GM21737 (cell line): ENCODE measurements at regions not wholly inside any gene's neighbourhood (a gene's known extent, or its start where the extent isn't known, plus 50 kb on each side); places are given as distances from the start of the nearest gene placed in this dataset.

Source experiments
- ATAC-seq: cut with Tn5 transposase; IDR thresholded peaks from one replicate; pipeline ENCODE4 v1.9.1; 2021; ENCODE audit warnings: mild to moderate bottlenecking, moderate library complexity; ENCODE audit not compliant: unreplicated experiment

DNA sequence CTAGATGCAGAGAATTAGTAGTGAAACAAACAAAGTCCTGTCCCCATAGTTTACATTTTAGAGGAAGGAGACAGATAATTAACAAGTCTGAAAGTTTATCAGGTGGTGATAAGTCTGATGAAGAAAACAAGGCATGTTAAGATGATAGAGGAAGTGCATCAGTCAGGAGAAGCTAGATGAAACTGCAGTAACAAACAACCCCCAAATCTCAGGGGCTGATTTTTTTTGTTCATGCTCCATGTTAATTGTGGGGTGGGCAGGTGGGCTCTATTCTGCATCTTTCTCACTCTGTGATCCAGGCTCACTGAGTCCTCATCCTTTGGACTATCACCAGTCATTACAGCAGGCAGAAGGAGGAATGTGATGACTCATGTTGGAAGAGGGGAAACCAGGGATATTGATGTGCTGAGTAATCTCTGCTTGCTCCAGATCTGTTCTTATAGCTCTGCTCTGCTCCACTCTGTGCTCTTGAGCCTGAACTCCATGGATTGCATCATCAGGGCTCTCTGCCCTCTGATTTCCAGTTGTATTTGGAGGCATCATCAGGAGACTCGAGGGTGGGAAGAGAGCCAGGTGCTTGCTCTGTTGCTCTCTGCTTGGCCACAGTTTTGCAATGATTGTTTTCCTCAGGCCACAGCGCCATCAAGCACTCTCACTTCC lies 166.9 kb downstream of the IER5 start:
- no peak for ATAC-seq

DNA sequence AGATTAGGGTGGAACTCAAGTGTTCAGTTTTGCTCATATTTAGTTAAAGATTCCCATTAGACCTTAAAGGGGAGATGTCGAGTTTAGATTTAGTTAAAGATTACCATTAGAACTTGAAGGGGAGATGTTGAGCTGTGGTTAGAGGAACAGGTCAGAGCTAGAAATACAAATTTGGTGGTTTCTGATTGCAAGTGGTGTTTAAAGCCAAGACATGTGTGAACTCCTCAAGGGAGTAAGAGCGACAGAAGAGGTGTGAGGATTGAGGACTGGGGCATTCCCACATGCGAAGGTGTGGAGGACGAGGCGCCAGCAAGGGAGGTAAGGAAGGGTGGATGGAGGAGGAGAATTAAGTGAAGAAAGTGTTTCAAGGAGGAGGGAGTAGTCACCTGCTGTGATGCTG lies 168.6 kb downstream of the IER5 start:
- peak; percentile 82 for ATAC-seq

DNA sequence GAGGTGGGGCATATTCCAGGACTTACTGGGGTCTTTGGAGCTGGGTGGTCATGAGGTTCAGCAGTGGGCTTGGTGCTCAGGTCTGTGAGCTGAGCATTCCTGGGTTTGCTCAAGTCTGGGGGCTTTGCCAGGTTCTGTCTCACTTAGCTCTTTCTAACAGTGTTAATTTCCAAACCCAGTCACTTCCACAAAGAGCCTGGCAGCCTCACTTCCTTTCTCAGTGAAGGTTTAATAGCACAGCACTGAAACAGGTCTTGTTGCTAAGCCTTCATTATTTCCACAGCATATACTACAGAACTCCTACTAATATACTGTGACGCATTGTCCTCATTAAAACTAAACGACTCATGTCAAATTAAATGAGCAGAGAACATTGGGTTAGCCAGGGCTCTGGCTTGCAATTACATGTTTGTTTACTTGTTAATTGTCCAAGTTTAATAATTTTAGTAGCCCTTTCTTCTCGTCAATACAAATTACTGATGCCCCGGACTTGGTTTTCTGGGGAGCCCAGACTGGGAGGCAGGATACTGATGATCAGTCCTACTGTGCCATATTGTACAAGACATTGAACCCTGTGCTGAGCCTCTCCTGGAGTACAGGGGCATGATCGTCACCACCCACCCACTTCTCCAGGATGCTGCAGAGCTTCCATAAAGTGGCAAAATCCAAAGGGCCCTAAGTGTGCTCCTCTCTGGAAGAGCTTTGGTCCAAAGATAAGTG lies 170.7 kb downstream of the IER5 start:
- ATAC-seq = no peak

DNA sequence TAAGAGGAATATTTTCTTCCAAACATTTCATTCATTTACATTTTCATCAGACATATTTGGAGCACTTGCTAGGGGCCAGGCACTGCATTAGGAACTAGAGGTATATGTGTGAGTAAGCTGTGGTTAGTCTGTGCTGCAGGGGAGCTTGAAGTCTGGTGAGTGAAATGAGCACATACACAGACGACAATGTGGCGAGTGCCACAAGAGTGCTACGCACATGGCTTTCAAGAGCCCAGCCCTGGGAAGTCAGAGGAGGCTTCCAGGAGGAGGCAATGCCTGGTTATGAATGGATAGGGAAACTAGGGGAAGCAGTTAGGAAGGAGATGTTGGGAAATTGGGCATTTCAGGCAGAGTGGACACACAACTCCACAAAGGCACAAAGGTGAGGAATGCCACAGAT lies 171.8 kb downstream of the IER5 start:
- no peak for ATAC-seq

DNA sequence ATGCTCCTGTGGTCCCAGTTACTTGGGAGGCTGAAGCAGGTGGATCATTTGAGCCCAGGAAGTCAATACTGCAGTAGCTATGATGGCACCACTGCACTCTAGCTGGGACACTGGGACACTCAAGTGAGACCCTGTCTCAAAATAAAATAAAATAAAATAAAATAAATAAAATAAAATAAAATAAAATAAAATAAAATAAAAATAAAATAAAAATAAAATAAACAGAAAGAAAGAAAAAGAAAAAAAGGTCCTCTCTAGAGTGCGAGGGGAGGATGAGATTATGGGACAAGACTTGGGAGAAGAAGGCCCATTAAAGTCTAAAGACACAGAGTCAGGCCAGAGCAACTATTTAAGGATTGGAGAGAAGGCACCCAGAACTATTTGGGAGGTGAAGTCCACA lies 172.5 kb downstream of the IER5 start:
- ATAC-seq = no peak

DNA sequence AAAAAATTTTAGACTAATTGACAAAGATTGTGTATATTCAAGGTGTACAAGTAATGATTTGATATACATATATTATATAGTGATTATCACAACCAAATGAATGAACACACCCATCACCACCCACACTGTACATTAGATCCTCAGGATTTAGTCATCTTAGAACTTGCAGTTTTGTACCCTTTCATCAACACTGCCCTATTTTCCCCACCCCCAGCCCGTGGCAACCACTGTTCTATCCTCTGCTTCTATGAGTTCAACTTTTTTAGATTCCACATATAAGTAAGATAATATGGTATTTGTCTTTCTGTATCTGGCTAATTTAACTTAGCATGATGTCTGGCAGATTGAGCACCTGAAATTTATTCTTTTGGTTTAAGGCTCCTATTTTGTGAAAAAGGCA lies 173.6 kb downstream of the IER5 start:
- no peak for ATAC-seq

DNA sequence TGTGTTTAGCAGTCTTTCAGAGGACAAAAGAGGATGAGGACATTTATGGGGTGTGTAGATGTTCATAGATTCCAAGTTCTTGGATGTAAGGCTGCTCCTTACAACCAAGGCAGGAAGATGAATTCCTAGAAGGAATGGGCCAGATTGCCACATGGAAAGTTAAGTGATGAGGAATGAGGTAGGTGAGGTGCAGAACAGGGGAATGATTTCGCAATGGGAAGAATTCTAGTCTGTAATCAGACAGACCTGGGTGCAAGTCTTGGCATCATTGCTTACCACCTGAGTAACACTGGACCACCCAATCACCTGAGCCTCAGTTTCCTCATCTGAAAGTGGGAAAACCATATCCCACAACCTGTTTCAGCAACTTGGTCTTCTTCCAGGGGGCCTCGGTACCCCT lies 174.9 kb downstream of the IER5 start:
- ATAC-seq = no peak

DNA sequence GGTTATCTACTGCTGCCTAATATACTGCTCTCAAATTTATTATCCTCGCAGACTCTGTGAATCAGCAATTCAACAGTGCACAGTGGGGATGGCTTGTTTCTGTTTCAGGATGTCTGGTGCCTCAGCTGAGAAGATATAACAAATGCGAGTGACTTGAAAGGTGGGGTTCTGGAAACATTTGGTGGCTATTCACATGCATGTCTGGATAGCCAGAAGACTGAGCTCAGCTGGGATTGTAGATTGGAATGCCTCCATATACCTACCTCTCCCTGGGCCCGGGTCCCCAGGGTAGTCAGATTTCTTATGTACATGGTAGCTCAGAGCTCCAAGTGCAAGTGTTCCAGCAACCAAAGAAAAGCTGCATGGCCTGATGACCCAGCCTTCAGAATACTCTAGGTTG lies 176.3 kb downstream of the IER5 start:
- no peak for ATAC-seq

DNA sequence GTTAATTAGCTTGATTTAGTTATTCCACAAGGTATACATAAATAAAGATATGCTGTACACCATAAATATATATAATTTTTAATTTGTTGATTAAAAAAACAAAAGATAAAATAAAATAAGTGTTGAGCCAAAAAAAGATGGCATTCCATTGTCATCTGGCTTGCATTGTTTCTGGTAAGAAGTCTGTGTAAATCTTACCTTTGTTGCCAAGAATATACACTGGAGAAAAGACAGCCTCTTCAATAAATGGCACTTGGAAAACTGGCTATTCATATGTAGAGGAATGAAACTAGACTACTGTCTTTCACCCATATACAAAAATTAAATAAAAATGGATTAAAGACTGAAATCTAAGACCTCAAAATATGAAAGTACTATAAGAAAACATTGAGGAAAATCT lies 196.5 kb downstream of the IER5 start:
- ATAC-seq = no peak

DNA sequence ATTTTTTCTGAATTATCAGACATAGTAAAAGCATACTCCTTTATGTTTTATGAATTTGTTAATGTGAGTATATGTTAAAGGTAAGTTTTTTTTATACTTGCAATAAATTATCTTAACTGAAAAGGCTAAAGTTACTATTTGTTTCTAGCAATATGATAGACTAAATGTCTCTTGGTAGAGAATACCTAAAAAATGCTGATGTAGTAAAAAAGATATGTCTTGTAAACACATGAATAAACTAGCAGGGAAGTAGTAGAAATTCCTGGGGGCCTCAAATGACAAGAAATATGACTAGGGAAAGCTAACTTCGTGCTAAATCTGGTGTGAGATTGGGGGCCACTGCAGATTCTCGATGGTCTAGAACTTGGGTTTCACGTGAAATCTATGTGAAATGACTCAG lies 188.1 kb upstream of the CACNA1E start:
- ATAC-seq = no peak

DNA sequence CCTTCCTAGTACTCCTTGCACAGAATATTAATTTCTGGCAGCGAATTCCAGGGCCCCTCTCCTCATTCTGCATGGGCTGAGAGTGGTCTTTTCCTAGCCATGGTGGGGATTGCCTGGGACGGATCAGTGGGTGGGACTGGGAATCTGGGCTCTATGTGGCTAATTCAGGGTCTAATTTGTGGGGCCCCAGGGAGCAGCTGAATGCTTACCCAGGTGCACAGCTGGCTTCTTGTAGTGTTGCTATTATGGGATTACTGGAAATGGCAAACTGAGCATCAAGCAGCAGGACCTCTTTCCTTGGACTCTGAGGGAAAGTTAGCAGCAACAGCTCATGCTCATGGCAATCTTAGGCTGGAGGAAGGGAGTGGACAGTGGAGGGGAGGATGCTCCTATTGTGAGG lies 187.1 kb upstream of the CACNA1E start:
- ATAC-seq = no peak

DNA sequence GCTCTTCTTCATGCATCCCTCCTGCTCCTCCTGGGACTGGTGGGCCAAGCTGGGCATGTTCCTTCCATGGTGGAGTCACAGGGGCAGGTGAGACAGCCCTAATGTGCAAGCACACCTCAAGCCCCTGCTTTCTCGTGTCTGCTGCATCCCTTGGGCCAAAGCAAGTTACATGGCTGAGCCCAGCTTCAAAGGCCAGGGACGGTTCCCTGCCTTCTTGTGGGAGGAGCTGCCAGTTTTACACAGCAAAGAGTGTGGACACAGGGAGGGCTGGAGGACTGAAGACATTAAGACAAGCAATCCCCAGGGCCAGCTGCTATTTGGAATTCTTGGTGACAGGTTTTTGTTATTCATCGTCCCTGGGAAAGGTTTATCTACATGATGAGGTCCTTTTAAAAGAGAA lies 175.2 kb upstream of the CACNA1E start:
- no peak for ATAC-seq

DNA sequence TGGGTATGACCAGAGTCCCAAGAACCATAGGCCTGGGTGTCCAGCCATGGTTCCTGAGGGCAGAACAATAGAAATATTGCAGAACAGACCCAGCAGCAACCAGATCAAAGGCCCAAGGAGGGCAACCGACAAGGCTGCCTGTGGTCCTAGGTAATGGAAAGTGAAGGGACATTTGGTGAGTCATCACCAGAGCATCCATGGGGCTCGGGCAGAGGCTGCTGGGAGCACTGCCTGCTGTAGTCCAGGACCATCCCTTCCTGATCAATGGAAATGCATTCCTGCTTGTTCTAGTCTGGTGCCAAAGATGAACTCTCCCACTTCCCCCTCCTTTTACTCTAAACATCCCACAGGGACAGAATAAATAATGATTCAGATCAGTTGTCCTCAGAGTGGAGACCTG lies 172.8 kb upstream of the CACNA1E start:
- no peak for ATAC-seq

DNA sequence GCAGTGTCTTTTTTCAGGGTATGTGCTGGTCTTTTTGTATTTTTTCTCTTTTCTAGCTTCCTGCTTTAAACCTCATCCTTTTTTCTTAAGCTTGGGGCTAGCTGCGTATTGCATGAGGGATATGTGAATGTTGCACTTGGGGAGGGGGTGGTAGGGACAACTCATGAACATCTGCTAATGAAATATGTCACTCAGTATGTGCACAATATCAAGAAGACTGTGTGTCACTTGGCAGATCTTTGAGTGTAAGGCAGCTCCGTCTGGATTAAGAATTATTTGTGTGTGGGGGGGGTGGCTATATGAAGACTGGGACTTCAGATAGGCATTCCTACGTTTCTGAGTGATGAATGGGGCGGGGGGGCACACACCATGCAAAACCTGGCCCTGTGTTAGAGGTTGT lies 170.4 kb upstream of the CACNA1E start:
- no peak for ATAC-seq

DNA sequence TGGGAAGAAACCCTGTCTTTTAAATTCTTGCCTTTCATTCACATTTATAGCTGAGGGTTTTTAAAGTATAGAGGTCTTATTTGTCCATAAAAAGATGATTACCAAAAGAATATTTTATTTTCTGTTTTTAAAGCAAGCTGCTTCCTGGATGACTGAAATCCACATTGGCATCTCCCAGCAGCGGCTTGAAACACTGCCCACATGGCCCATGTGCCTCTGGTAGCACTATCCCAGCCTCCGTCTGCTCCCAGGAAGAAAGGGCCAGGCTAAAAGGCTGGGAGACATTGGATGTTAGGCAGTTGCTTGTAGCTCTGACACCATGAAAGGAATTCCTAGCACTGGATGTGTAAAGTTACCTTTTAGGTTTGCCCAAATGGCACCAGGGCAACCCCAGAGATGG lies 169.9 kb upstream of the CACNA1E start:
- ATAC-seq = no peak

DNA sequence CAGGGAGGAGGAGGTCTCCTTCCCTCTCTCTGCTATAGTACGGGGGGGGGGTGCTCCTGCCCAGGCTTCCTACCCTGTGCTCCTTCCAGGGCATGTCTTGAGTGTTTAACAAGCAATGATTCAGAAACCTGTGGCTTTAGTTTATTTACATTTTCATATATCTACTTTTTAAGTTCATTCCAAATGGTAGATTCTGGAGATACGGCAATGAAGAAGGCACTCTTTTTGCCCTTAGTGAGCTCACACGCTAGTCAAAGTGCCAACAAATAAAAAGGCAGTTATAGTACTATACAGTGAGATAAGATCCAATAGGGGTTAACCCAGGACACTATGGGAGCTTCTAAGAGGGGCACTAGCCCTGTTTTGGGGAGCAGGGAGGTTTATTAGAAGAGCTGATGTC lies 169.3 kb upstream of the CACNA1E start:
- no peak for ATAC-seq

DNA sequence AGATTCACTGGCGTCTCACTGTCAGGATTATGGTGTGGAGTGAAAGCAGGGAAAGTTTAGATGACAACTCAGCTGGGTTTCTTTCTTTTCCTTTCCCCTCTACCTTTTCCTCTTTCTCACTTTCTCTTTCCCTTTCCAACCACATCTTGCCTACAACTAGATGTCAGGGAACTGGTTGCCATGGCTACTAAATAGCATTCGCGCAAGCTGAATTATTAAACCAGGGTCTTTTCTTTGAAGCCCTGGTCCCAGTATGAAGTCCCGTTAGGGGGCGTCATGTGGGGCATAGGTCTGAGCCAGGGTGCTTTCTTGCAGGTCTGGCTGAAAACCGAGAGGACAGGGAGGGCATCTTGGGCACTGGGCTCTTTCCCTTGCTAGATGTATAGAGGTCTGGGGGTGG lies 168.4 kb upstream of the CACNA1E start:
- ATAC-seq = no peak

DNA sequence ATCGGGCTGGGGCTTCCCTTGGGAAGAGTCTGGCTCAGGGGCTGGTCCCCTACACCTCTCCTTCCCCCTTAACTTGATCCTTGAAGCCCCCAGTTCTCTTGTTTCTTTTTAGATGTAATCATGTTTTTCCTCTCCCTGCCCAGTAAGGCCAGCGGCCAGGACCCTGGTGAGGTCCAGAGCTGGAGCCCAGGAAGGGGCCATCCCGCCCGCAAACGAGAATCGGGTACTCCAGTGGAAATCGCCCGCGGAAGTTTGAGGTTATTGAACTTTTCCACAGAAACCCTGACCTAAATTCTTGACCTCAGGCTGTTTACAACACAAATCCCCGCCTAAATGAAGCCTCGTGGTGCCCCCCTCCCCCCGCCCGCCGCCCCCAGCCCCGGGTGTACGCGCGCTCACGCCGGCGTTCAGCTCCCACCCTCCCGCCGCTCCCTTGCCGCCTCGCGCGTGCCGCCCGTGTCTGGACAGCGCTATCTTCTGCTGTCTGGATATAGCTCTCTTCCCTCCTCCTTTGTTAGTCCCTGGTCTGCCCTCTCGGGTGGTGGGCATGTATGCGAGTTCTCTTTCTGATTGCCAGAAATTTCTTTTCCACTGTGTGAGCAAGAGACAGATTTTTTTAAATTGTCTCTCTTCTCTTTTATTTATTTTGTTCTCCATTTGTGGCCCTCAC lies 165.9 kb upstream of the CACNA1E start:
- ATAC-seq = no peak

DNA sequence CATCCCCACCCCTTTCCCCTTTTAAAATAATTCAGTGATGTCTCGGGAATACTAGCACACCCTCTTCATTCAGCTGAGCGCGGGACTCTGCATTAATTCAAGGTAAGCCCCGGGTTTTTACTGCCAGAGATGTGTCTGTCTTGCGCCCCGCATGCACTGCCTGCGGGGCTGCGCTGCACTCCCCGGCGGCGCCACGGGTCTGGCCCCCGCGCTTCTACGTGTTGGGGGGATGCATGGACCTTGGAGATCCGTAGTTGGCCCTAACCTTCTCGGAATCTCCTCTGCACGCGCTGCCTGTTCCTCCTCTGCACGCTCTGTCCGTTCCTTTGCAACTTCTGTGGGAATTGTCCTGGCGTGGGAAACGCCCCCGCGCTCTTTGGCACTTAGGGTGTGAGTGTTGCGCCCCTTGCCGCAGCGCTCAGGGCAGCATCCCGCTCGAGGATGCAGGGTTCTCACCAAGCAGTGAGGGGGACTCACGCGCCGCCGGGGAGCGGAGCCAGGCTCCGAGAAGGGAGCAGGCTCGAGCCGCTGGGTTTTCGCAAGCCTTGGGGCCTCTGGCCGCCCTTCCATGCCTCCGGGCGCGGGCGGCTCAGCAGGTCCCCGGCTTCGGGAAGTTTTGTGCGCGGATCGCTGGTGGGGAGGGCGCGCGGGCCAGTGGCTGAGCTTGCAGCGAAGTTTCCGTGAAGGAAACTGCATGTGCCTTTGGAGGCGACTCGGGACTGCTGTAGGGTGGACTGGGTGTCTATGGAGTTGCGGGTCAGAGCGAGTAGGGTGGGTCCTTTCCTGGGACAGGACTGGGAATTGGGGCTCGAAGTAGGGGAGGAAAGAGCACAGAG lies 165.1 kb upstream of the CACNA1E start:
- no peak for ATAC-seq

DNA sequence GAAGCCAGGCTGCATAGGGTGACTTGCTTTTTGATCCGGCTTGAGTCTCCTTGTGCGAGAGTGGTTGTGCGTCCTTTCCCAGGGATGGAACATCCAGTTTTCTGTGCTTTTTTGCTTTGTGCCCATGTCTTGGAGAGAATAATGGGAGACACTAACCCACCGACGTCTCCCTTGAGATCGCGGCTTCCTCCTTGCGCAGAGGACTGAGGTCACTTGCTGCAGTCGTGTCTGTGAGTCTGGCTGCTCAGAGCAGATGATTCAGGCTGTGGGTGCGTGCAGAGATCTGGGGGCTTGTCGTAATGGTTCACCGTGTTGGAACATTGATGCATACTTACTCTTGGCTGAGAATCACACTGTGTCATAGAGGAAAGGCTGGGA lies 164.5 kb upstream of the CACNA1E start:
- ATAC-seq = no peak

DNA sequence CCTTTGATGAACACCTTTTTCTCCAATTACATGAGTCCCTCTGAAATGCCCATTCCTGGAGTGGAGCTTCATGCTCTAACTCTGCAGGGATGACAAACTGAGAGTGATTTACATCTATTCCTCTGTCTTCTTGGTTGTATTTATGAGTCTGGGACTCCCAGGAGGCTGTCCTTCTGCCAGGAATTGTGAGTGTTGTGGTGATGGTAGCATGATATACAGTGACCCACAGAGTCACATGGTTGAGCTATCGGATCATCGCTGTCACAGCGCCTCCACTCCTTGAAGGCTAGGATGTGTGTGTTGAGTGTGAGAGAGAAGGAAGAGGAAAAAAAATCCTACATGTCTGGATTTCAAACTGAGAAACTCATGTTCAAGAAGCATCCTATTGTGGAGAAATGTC lies 163.4 kb upstream of the CACNA1E start:
- no peak for ATAC-seq
